GM04503 (cell line): ENCODE measurements at regions not wholly inside any gene's neighbourhood (a gene's known extent, or its start where the extent isn't known, plus 50 kb on each side); places are given as distances from the start of the nearest gene placed in this dataset.
A peak's percentile ranks its signal among the peaks of the same experiment; 100 is the strongest.
"Not testable (repeated sequence)": the region's sequence is repeated elsewhere in the genome, so short reads cannot be mapped to it uniquely, and the experiment has no call there.

ENCODE experiments used
- DNase-seq: peaks from one replicate; pipeline ENCODE4 v3.0.0-alpha.2; 2012; ENCODE audit warnings: low read depth

DNA sequence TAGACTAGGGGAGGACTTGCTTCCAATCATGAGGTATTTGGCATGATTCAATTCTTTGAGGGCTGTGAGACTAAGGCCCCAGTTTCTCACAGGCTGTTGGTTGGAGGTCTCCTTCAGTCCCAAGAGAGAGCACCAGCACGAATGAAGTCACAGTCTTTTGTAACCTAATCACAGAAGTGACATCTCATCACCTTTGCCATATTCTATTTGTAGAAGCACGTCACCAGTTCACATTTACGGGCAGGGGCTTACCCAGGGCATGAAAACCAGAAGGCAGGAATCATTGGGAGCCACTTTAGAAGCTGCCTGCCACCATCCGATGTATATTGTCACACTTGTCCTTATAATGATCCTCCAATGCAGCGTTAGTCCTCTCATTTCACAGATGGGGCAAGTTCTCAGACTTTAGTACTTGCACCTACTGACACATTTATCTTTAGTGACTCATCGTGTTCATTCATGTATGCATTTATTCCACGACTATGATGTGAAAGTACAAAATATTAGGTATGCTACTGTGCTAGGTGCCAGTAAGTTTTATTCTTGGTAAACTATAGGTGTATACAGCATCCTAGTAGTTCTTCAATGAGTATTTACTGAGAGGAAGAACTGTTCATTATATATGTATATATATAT is 163.8 kb upstream of the PGRMC2 start:
- DNase-seq: no peak

DNA sequence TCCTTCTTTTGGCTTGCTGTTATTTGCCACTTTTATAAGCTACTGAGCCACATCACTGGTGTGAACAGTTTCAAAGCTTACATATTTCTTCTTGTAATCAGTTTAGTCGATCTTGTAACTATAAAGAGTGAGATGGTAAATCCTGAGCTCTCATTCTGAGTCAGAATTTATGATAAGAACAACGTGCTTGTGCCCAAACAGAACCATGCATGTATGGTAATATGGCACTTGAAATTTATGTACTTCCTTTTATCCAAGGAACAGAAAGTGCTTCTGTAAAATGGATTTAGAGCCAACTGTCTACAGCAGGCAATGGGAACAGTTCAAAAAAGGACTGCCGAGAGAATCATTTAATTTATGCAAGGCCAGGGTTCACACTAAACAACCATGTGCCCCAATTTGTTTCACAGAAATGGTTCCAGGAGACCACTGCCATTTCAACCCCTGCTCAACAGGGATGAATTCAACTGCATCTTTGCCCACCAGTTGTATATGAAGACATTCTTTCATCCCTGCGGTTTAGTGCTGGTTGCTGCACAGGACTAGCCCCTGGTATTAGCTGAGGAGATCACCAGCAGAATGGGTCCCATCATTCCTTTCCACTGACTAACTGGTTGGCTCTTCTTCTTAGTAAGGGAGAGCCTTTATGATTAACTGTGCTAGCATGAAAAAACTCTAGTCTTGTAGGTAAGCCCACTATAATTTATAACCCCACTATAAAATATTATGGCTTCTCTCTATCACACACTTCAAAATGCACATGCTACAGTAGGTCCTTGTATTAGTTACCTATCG is 162.9 kb upstream of the PGRMC2 start:
- no peak for DNase-seq

DNA sequence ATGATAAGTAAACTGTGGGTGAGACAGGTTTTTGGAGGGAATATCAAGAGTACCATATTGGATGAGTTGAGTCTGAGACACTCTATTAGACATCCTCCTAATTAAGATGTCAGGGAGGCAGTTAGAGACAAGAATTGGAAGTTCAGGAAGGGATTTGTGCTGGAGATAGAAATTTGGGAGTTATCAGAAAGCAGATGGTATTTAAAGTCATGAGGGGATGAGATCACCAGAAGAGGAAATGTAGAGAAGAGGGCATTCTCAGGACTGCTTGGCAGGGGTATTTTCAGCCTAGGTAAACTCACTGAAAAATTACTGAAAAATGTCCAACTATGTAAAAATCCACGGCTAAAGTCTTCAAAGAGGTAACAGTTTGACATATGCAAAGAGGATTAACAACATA is 161.6 kb upstream of the PGRMC2 start:
- DNase-seq: no peak

DNA sequence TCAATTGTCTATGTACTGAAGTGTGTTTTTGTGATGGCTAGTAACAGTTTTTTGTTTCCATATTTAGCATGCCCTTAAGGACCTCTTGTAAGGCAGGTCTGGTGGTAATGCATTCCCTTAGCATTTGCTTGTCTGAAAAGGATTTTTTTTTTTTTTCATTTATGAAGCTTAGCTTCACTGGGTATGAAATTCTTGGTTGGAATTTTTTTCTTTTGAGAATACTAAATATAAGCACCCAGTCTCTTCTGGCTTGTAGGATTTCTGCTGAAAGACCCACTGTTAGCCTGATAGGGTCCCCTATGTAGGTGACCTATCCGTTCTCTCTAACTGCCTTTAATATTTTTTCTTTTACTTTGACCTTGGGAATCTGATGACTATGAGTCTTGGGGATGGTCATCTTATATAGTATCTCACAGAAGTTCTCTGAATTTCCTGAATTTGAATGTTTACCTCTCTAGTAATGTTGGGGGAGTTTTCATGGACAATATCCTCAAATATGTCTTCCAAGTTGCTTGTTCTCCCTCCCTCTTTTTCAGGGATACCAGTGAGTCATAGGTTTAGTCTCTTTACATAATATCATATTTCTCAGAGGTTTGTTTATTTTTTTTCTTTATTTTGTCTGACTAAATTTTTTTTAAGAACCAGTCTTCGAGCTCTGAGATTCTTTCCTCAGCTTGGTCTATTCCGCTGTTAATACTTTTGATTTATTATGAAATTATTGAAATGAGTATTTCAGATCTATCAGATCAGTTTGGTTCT is 157.1 kb upstream of the PGRMC2 start:
- no peak for DNase-seq

DNA sequence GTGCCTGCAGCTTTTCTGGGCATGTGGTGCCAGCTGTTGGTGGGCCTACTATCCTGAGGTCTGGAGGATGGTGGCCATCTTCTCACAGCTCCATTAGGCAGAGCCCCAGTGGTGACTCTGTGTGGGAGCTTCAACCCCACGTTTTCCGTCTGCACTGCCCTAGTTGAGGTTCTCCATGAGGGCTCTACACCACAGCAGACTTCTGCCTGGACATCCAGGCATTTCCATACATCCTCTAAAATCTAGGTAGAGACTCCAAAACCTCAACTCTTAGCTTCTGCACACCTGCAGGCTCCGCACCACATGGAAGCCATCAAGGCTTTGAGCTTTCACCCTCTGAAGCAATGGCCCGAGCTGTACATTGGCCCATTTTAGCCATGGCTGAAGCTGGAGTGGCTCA is 153.3 kb upstream of the PGRMC2 start:
- no peak for DNase-seq

DNA sequence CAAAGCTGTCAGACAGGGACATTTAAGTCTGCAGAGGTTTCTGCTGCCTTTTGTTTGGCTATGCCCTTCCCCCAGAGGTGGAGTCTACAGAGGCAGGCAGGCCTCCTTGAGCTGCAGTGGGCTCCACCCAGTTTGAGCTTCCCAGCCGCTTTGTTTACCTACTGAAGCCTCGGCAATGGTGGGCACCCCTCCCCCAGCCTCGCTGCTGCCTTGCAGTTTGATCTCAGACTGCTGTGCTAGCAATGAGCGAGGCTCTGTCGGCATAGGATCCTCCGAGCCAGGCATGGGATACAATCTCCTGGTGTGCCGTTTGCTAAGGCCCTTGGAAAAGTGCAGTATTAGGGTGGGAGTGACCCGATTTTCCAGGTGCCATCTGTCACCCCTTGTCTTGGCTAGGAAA is 149.4 kb upstream of the PGRMC2 start:
- DNase-seq: not testable (repeated sequence)

DNA sequence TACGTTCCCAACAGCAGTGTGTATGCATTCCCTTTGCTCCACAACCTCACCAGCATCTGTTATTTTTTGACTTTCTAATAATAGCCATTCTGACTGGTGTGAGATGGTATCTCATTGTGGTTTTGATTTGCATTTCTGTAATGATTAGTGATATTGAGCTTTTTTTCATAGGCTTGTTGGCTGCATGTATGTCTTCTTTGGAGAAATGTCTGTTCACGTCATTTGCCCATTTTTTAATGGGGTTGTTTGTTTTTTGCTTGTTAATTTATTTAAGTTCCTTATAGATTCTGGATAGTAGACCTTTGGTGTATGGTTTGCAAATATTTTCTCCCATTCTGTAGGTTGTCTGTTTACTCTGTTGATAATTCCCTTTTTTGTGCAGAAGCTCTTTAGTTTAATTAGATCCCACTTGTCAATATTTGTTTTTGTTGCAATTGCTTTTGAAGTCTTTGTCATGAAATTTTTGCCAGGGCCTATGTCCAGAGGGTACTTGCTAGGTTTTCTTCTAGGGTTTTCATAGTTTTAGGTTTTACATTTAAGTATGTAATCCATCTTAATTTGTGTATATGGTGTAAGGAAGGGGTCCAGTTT is 141.5 kb upstream of the PGRMC2 start:
- DNase-seq: not testable (repeated sequence)

DNA sequence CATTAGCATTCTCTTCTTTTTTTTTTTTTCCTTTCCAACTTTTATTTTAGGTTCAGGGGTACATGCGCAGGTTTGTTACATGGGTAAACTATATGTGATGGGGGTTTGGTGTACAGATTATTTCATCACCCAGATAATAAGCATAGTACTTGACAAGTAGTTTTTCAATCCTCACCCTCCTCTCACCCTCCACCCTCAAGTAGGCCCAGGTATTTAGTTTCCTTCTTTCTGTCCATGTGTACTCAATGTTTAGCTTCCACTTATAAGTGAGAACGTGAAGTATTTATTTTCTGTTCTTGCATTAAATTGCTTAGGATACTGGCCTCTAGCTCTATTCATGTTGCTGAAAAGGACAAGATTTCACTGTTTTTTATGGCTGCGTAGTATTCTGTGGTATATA is 140.8 kb upstream of the PGRMC2 start:
- DNase-seq: no peak

DNA sequence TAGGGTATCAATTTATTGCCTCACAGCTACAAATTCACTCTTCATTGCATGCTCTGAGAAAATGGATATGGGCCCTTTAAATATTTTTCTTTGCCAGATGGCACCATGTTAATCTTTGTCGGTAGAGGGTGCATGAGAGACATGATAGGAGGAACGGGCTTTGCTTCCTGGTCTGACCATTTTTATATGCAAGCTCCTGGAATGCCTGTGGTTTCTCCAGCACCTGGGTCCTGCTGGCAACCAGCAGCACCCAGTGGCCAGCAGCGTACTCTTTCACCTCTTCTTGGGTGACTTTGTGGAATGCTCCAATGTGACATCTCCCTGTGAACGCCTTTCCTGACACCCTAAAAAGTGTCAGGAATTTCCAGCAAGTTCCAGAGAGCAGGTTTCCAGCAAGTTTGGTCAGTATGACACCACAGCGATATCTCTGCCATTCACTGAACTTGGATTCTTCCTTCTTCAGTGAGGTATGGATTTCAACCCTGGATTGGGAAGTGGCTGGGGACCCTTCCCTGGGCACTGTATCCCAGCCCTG is 140.3 kb upstream of the PGRMC2 start:
- peak; percentile 32 for DNase-seq

DNA sequence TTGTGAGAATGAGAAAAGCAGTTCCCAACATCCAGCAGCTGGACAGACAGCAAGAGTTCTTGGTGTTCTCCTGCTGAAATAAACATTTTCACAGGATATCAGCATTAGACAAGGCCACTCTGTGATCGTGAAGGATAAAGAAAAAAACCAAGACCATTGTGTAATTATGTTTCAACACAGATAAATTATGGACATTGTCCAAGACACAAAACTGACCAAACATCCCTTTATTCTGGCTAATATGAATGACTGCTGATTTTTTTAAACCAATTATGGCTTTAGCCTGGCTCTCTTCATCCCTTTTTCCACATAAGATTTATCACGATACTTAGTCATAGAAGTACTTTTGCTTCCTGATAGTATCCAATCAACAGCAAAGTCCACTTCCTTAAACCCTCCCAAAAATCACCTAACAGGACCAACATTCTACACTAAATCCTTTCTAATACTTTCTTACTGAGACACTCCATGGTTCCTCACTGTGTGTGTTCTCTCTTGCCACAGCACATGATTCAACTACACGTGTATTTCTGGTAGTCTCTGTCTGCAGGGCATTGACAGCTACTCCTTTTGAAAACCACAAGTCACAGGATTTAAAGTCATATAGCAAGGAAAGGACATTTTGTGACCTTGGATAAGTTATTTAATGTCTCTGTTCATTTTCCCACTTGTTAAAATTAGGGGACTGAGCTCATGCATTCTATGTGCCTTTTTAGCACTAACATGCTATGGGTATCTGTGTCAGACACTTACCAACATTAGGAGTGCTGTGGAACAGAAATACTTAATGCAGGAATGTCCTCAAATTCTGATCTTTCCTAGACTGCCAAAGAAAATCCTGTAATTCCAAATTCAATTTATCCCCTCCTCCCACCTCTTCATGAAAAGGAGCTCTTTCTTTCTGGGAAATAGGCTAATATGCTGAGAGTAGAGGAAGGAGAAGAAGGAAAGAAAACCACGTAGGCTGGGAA is 137.2 kb upstream of the PGRMC2 start:
- peak; percentile 21 for DNase-seq

DNA sequence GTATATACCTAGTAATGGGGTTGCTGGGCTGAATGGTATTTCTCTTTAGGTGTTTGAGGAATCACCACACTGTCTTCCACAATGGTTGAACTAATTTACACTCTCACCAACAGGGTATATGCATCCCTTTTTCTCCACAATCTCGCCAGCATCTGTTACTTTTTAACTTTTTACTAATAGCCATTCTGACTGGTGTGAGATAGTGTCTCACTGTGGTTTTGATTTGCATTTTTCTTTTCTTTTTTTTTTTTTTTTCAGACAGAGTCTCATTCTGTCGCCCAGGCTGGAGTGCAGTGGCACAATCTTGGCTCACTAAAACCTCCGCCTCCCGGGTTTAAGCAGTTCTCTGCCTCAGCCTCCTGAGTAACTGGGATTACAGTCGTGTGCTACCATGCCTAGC is 134.7 kb upstream of the PGRMC2 start:
- not testable (repeated sequence) for DNase-seq

DNA sequence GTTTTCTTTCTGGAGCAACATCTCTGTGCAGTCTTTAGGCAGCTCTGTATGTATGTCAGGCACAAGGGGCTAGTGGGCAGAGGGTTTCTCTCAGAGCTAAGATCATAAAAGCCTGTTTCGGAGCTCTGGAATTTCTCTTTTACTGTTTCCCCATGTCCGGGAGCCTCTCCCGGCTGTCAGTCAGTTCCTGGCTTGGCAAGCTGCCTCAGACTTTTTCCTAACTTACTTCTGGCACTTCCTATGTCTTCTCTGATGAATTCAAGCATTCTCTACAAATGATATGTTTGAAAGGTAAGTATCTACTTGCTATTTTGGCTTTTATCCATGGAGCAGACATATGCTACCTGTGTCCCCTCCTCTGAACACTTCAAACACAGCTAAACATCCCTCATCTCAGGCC is 129.3 kb upstream of the PGRMC2 start:
- no peak for DNase-seq

DNA sequence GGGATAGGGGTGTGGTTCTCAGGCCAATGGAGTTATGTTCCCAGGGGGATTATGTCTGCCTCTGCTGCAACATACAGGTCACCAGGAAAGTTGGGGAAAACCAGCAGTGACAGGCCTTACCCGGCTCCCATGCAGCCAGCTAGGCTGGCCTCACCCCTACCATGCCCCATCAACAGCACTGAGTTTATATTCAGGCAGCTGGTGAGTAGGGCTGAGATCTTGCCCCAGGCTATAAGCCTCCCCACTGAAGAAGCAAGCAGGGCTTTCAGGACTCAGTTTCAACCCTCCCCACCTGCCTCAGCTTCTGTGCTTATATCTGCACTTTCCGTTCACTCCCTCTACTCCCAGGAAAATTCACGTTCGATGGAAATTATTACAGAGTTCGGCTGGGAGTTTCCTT is 122.4 kb upstream of the PGRMC2 start:
- no peak for DNase-seq

DNA sequence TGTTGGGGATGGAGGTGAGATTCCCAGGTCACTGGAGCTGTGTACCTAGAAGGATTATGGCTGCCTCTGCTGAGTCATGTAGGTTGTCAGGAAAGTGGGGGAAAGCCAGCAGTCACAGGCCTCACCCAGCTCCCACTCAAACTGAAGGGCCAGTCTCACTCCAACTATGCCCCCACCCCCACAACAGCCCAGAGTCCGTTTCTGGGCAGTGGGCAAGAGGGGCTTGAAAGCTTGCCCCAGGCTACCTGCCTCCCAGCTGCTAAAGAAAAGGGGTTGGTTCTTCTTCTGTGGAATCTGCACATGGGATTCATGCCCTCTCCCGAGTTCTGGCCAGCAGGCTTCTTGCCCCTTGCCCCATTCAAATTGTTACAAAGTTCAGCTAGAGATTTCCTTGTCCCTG is 116.0 kb upstream of the PGRMC2 start:
- DNase-seq: no peak

DNA sequence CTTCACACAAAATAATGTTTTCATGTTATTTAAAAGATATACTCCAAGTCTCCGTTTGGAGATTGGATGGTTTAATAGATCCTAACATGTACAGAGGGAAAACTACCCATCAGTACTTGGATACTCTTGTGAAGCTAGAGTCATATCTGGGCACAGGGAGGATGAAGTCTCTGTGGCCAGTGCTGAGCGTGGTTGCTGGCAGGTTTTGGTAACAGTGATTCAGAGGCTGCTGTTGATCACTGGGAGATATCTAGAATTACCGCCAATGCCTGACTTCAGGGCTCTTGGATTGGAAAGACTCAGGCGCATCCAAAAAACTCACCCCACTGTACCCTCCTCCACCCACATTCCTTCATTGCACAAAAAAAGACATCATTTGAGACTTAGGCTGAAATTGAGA is 107.2 kb upstream of the PGRMC2 start:
- DNase-seq: no peak

DNA sequence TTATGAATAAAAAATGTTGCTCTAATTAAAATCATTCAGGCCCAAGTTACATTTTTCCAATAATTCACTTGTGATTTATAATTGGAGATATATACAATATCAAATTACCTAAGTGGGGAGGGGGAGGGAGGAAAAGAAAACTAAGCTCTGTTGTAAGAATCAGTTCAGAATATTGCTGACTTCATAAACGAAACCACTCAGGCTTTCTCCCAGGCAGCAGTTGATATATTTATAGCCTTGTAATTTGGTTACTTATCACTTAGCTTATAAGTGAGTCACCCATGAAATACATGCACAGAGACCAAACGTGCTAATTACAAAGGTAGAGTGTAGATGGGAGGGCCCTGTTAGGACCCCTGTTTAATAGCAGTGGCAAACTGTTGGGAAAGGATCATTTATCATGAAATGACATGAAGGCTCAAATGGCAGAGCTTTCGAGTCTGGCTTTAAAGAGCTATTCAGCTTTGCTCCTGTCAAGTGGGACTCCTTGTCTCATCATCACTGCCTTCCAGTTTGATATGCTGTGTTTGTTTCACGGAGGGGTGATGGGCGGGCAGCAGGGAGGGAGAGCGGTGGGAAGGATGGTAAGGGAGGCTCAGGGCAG is 105.6 kb upstream of the PGRMC2 start:
- no peak for DNase-seq

DNA sequence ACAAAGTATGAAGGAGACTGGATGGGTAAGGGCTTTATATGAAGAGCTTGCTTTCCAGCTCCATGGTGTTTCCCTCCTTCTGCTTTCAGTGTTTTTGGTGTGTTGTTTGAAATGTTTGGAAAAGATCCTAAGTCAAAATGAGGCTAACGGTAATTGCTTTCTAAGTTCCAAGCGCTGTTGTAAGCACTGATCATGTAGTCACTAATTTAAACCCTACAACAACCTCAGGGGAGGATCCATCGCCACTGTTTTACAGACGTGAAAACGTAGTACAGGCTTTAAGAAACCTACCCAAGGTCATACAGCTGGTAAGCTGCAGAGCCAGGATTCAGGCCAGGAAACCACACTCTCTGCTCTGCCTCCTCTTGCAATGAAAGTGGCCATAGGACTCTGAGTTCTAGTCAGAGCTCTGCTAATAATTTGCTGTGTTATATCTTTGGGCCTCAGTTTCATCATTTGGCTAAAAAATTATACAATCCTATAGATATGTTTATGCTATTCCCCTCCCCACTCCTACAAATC is 102.9 kb upstream of the PGRMC2 start:
- DNase-seq: no peak

DNA sequence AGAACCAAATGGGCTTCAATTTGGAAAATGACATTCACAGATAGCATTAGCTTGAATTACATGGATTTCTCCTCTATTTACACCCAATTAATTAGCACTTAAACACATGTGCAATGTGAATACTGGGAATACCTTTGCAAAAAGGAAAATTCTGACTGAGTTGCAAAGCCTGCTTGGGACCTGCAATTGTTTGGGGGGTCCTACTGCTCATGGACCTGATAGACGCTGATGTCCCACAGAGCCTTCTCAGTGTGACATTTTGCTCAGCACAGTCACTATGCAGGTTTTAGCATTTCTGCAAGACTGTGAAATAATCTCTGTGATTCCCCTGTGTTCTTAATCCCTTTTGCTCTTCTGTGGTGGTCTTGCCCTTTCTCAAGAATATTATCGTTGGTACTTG is 101.2 kb upstream of the PGRMC2 start:
- DNase-seq: no peak

DNA sequence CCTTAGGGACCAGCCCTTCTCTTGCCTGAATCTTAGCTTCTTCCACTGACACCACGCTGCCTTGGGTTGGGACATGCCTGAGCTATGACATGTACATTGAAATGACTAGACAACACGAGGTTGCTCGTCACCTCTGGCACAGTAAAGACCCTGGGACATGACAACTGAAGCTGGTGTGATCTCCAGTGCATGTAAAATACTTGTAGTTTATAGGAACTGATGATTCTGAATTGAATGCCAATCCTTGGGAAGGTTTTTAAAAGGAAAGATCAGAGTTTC is 100.7 kb upstream of the PGRMC2 start:
- no peak for DNase-seq

DNA sequence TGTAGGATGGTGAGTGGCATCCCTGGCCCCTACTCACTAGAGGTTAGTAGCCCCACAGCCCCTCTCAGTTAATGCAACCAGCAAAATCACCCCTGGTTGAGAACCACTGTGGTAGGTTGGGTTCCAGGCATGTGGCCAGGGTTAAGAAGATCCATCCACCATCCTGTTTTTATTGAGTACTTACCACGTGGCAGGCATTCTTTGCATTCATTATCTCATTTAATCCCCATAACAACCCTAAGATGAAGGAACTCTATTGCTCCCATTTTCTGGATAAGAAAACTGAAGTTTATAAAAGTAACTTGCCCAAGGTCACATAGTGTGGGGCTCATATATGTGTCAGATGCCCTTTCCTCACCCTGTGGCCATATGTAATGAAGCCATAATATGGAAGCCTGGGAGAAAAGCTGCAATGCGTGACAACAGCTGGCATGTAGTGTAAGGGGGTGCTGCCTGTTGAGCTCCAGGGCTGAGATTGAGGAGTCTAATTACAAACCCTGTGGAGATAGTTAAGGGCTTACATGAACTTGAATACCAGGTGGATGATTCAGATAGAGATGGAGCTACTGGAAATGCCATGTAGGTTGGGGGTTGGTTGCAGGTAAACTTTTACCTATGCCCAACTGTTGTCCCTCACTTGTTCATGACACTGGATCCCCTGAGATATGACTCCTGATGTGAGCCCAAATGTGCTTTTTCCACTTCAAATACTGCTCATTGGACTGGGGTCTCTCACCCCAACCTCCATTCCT is 100.2 kb upstream of the PGRMC2 start:
- no peak for DNase-seq
